ENCODE measurements at regions not wholly inside any gene's neighbourhood (a gene's known extent, or its start where the extent isn't known, plus 50 kb on each side); places are given as distances from the start of the nearest gene placed in this dataset.

DNA sequence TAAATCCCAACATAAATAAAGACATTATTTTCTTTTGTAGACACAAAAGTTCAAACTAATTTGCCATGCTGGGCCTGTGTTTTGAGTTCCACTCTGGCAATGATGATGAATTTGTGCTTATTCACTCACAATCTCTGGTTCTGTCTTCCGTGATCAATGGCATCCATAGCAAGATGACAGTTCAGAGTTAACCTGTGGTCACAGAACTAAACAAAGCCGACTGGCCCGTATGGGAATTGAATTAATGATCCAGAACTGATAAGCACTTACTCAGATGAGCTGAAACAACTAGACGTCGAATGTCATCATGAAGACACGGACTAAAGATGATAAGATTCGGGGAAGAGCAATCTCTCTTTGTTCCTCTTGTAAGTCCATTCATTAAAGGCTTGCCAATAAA is 81.6 kb downstream of the CAPZA3 start:
- Histone ChIP-seq H3K23ac (ENCODE audit: insufficient read length) (no peak overlapping the region), H2BK20ac (ENCODE audit: low read length) (no peak overlapping the region), H2AK5ac (ENCODE audit: low read depth, low read length) (no peak overlapping the region), H4K20me1 (replicated peaks in 1 of 2; ENCODE audit: control insufficient read depth in 1 of 2, insufficient read depth in 2 of 2, low read length in 2 of 2) (no peaks in the 10 kb centered on the region), H4K91ac (replicated peaks; ENCODE audit: insufficient read length, low read length) (no peak overlapping the region), H3K36me3 (ENCODE audit: control insufficient read depth in 2 of 4, insufficient read depth in 4 of 4, low read length in 3 of 4) (no peaks in the 10 kb centered on the region), H4K5ac (ENCODE audit: insufficient read length, low read depth, low read length) (no peak overlapping the region), H3K4me2 (ENCODE audit: insufficient read depth in 1 of 2, low read depth in 2 of 2, low read length in 2 of 2) (no peak overlapping the region), H3K4ac (replicated peaks; ENCODE audit: insufficient read length, low read depth, low read length) (no peak overlapping the region), H2BK120ac (replicated peaks; ENCODE audit: low read depth, low read length) (no peak overlapping the region), H3K14ac (ENCODE audit: insufficient read length) (no peak overlapping the region), H2BK15ac (ENCODE audit: low read length) (no peak overlapping the region), H3K27me3 (replicated peaks in 1 of 4; ENCODE audit: control insufficient read depth in 3 of 4, extremely low read depth in 1 of 4, insufficient read depth in 3 of 4, low read length in 3 of 4) (no peaks in the 10 kb centered on the region), H2BK12ac (ENCODE audit: low read depth, low read length) (no peak overlapping the region), H2BK5ac (ENCODE audit: low read depth, low read length) (no peak overlapping the region), H3K4me3 (ENCODE audit: extremely low read depth in 1 of 4, insufficient read depth in 2 of 4, low read depth in 3 of 4, low read length in 4 of 4) (no peak overlapping the region), H4K8ac (ENCODE audit: extremely low read depth, insufficient read depth, low read length) (no peak overlapping the region), H3K56ac (replicated peaks; ENCODE audit: insufficient read length, low read depth, low read length) (no peak overlapping the region), H3K79me2 (ENCODE audit: control insufficient read depth in 1 of 2, insufficient read depth in 2 of 2, low read length in 2 of 2) (no peaks in the 10 kb centered on the region), H2AFZ (ENCODE audit: low read length) (no peak overlapping the region), H3K18ac (ENCODE audit: extremely low read depth, low read length) (no peak overlapping the region), H3K23me2 (ENCODE audit: low read depth, low read length) (no peaks in the 10 kb centered on the region), H3K9me3 (ENCODE audit: insufficient read depth in 2 of 2, low read depth in 1 of 2, low read length in 1 of 2) (no peaks in the 10 kb centered on the region), H3K4me1 (replicated peaks in 1 of 4; ENCODE audit: control insufficient read depth in 3 of 4, insufficient read depth in 4 of 4, low read length in 3 of 4) (no peaks in the 10 kb centered on the region), H3K79me1 (ENCODE audit: low read depth, low read length) (no peaks in the 10 kb centered on the region), H3K9ac (replicated peaks in 1 of 4; ENCODE audit: extremely low read depth in 1 of 4, low read depth in 3 of 4, low read length in 3 of 4) (no peak overlapping the region), H3K27ac (ENCODE audit: low read depth, low read length) (no peak overlapping the region)
- ChIA-PET CTCF (ENCODE audit: partially characterized antibody) (interaction anchor here (2.0 to 4.2 kb wide), 2 partner anchors 13 to 14 kb away, joined by 4 to 19 read pairs; no protein-coding TSS in a partner anchor), POLR2A (ENCODE audit: partially characterized antibody) (no interaction called here)
- 95% methylated on average over 7 of the region's 7 CpGs; no CpG with 5 or more reads in 1 of the 2 experiments for WGBS, 2 experiments (ENCODE audit: extremely low coverage in 1 of 2, insufficient coverage in 1 of 2, insufficient read length in 1 of 2, insufficient replicate concordance in 2 of 2, low coverage in 1 of 2, low lambda C conversion rate in 2 of 2, missing lambda C conversion rate in 1 of 2)
- no peak for FAIRE-seq
- no peak for DNase-seq (ENCODE audit: low read depth in 1 of 2, low spot score in 2 of 2)
- TF ChIP-seq BACH1 (IDR thresholded peaks at IDR 0.05; ENCODE audit: low read length) (no peak), GABPA (IDR thresholded peaks at IDR 0.05; ENCODE audit: borderline replicate concordance, insufficient read depth, low read length) (no peak), CEBPB (IDR thresholded peaks at IDR 0.05; ENCODE audit: low read depth, low read length) (no peak)

Measured in H1 (cell line).